ENCODE measurements at regions not wholly inside any gene's neighbourhood (a gene's known extent, or its start where the extent isn't known, plus 50 kb on each side); places are given as distances from the start of the nearest gene placed in this dataset.

DNA sequence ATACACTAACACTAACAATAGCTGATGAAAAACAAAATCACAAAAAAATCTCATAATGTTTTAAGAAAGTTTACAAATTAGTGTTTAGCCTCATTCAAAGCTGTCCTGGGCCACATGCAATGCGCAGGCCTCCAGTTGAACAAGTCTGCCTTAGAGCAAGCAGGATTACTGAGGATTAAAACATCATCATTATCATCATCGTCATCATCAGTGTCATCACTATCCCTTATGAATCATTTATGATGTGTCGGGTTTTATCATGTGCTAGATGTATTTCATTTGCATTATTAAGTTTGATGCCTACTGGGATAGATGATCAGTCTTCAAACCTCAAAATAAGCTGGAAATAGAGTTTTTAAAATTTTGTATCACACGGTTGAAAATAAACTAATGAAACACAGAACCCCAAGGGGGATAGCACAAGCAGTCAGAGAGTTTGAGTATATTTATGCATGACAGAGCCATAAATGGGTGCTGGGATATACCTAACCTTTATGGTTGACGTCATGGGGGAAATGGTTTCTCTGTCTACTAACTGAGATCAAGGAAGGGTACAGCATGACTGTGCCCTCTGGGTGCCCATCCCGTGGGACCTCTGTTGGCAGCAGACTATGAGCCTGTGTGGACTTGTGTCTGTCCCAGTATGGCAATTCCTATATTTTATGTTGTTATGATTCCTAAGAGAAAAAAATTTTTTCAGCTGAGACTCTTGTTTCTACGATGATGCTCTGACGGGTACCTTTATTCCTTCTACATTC, 150.3 kb upstream of the ADRA1B start:
- DNase-seq, result peak; percentile 3

DNA sequence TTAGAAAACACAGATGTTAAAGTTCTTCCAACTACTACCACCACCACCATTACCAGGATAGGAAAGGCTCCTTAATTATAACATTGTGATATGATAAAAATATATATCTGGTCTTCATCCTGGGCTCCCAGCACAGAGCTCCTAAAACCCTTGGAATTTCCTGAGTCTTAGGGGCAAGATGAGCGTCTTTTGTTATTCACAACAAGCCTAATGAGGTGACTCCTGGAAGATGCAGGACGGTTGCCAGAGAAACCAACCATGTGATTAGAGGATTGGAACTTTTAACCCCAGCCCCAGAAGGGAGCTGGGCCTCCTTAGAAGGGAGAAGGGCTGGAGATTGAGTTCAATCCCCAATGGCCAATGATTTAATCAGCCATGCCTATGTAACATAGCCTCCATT, 148.0 kb upstream of the ADRA1B start:
- no peak for DNase-seq

DNA sequence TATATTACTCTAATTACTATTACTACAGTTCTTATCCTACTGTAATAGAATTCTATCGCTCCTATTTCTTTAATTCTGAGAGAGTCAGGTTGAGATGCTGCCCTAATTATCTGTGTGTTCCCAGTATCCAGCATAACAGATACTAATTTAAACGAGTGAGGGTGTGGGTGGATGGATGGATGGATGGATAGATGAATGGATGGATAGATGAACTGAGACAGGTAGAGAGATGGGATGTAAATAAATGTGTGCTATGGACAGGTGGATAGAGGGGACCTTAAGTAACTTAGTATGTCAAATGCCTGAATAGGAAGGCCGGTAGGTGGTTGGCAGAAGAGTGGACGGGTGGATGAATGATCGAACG, 143.6 kb upstream of the ADRA1B start:
- DNase-seq, result no peak

DNA sequence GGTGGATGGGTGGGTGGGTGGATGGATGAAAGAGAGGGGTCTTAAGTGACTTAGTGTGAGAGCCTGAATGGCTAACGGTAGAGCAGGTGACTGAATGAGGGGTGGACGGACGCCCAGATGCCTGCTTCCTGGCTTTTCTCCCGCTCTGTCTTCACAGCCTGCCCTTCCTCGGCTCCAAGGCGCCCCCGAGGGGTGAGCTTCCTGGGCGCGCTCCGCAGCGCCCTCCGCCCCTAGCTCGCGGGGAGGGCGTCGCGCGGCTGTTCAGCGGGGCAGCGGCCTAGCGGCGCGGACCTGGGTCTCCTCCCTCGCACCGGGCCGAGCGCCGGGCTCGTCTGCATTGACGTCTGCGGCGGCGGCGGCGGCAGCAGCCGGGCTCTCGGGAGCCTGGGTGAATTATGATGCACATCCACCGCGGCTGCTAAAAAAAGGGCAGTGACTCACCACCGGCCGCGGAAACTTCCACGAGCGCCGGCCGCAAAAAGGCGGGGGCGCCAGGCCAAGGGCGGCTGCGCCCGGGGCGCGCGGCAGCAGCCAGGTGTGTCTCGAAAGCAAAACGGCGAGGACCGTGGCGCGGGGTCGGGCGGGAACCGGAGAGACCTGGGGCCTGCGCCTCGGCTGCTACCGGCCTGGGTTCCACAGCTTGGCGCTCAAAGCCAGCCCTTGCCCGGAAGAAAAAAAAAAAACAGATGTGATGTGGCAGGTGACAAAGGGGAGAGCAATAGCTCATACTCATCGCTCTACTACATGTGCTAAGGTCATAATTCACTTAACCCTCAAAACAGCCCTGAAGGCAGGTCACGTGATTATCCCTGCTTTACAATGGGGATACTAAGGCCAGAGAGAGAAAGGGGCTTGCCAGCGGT, 143.0 kb upstream of the ADRA1B start:
- peak; percentile 72 for DNase-seq

DNA sequence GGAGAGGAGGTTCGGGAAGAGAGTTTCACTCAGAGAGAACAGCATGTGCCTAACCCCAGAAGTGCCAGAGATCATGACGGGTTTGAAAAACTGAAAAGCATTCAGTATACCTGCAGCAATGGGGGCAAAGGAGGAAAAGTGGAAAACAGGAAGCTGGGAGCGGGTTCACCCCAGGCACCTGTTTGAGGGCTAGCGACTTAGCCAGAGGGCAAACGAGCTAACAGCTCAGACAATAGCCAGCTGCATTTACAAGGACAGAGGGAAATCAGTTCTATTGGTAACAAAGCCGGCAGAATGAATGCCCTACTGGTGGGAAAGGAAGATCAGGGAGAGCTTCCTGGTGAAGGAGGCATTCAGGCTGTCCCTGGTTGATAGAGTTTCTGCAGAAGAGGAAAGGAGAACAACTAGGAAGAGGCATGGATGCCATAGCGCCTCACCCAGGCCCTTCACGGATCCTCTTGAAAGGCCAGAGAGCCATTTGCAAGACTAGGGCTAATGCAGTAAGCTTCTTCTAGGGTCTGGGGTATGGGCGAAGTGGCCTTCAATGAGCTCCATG, 141.7 kb upstream of the ADRA1B start:
- no peak for DNase-seq

DNA sequence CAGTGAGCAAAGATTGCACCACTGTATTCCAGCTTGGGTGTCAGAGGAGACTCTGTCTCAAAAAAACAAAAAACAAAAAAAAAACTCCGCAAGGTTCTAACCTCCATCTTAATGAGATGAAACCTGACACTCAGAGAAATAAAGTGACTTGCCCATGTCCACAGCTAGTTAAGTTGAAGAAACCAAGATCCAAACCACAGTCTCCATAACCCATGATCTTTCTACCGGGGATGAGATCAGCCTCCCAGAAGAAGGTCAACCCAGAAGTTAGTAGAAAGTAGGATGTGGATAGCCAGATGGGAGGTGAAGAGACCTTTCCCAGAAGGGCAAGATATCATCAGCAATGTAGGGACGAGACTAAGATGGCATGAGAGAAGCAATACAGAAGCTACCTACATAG, 140.4 kb upstream of the ADRA1B start:
- no peak for DNase-seq

DNA sequence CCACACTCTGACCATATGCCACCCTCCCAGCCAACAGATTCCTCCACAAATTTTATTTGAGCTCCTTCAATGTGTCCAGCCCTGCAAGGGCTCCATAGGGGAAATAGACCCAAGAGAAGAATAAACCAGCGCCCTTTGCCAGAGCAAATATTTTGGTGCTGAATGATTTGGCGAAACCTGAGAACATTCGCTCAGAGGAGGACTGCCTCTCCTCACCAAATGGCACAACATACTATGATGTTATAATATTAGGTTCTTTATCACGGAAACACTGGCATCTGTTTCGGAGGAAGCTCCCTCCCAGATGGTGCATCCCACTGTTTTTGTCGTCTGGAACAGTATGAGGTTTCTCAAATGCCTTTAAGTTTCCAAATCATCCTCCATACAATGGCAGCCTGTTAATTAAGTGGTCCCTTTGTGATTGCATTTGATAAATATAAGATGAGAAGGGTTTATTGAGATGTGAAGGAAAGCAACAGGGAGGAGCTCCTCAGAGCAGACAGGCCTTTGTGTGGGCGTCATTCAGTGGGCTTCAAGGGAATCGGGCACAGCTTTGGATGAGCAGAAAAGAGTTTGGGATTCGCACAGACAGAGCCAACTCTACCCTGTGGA, 139.1 kb upstream of the ADRA1B start:
- DNase-seq, result no peak

DNA sequence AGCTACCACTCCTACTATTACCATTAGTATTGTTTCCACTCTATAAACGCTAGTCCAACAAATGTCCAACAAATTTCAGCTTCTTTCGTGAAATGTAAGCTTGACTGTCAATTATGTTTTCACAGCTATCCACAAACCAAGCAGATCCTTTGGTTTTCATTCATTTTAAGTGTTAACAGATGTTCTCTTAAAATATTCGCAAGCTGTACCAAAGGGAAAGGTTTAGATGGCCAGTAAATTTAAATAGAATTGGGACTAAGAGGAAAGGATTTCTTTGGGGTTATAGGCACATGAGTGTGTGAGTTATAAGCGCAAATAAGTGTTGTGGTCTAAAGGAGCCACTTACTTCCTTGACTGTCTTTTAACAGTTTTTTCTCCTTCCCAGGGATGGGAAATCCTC, 136.8 kb upstream of the ADRA1B start:
- DNase-seq, result no peak

DNA sequence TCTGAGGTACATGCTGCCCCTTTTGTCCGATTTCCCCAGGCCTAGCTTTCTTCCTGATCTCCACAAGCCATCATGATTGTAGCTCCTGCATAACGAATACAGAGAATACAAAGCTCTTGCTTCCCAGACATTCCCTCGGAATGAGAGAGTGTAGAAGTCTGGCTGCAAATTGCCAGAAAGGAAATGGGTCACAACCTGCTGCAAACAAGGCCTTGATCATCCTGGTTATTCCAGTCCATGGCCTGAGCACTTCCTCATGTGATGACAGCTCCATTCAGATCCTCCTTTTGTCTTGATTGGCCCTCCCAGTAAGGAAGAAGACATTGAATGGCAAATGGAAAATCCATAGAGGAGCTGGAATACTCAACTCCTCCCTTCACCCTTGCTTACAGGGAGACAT, 136.0 kb upstream of the ADRA1B start:
- DNase-seq, result no peak

DNA sequence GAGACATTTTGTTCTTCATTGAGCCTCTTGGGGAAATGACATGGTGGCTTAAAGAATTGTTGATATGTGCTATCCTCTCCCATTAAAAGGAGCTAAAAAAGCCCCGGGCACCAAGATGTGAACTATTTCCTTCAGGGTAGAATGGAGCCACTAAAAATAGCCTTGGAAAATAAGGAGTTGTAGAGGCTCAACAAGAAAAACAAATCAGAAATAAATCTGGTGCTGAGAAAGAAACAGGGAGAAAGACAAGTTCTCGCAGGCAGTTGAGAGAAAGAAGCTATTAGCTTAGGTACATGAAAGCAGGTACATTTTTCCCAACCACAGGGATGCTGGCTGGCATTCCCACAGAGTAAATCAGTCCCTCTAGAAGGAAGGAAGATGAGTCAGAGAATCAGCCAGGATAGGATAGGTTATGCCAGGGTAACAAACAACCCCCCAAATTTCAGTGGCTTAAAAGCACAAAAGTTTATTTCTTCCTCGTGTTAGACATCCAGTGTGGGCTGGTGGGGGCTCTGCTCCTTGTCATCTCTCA, 134.6 kb upstream of the ADRA1B start:
- DNase-seq, result no peak

DNA sequence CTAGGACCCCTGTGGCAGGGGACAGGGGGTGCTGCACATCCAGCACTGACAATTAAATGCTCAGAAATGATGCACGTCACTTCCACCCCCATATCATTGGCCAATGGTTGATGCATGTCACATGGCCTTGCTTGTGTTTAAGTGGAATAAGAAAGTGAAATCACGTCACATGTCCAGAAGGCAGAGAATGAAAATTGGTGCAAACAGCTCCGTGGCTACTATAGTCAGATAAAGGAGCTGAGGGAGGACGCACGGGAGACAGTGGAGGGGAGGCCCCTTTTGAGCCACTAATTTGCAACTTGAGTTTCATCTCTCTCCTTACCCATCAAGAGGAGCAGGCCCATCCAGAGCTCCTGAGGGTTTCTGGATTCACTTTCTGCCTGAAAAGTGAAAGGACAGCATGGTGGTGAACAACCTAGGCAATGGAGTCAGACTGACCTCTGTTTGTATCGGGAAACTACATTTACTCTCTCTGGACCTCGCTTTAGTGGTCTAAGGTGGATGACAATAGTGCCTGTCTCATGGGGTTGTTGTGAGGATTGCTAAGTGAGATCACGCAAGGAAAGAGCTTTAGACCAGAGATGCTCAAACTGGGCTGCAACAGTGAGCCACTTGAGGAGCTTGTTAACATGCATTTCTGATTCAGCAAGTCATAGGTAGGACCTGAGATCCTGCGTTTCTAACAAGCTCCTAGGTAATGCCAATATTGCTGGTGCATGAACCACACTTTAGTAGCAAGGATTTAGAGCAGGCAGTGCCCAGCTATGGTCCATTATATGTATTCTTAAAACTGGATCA, 133.9 kb upstream of the ADRA1B start:
- DNase-seq, result no peak

DNA sequence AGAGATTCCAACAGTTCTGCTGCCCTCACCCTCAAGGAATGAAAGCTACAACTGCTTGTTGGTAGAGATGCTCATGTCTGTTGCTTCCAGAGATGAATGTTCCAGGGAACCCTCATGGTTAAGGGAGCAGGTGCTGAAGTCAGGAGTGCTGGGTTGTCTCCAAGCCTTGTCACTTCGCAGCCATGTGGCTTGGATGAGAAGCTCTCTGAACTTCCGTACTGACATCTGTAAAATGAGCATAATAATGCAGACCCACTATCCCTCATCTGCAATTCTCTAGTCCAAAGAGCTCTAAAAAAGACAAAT, 133.3 kb upstream of the ADRA1B start:
- no peak for DNase-seq

DNA sequence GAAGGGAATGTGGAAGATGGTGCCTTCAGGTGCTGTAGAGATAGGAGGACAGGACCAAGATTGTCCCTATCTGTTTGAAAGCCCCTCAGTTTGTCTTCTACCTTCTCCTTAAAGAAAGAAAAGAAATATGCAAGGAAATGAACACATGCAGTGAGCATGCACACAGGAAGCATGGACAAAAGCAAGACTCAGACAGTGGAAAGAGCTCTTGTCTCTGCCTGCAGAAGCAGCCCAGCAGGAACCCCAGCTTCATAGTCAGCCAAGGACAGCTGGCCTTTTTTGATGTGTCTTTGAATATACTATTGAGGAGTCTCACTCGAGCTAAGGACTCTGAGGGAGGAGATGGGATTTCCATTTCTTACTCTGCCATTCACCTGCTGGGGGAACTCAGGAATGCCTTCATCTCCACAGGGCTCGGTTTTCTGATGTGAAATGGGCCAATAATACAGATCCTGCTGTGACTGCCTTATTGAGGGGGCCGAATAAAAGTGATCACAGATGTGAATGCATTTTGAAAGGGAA, 132.5 kb upstream of the ADRA1B start:
- no peak for DNase-seq

DNA sequence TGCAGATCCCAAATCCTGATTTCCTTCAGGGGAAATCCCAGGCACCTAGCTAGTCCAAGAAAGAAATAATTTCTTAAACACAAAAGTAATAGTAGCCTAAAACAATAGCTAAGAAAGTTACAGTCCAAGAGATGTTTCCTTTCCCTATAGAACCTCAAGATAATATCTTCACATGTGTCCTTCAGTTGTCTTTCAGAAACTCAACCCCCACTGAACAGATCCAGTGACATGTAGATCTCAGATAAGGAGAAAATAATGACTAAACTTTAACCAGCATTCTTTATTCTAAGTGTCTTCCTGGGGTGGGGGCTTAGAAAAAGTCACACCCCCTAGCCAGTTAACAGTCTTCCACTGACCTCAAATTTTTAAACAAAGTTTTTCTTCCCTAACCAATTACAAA, 131.3 kb upstream of the ADRA1B start:
- no peak for DNase-seq

DNA sequence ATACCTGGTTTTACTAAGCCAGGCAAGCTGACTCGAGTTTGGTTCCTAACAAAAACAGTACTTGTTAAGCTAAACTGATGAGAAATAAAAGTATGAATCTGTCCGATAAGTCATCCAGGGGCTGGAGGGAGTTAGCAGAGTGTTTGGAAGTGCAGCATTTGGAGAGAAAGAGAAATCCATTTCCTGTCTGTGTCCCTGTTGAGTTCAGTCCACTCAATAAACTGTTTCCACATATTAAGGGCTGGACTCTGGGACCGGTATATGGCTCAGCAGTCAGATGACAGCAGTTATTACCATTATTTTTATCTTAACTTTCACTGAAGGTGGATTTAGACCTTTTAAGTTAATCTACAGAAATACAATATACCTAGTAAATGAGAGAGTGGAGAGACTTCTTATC, 130.6 kb upstream of the ADRA1B start:
- DNase-seq, result no peak

DNA sequence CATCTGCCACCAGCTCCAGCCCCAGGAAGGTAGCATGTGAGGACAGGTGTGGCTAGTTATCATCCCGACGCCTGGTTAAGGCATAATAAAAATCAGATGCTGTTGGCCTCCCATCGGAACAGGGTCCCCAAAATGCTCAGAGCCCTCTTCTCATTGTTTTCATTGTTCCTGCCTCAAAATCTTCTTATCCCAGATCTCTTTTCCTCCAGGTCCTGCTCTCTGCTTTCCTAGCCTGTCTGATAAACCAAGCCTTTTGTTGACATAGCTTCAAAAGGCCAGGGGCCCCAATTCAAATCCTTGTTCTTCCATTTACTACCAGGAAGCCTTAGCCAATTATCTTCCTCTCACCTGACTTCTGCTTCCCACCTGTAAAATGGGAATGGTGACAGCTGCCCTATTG, 130.1 kb upstream of the ADRA1B start:
- DNase-seq, result no peak

DNA sequence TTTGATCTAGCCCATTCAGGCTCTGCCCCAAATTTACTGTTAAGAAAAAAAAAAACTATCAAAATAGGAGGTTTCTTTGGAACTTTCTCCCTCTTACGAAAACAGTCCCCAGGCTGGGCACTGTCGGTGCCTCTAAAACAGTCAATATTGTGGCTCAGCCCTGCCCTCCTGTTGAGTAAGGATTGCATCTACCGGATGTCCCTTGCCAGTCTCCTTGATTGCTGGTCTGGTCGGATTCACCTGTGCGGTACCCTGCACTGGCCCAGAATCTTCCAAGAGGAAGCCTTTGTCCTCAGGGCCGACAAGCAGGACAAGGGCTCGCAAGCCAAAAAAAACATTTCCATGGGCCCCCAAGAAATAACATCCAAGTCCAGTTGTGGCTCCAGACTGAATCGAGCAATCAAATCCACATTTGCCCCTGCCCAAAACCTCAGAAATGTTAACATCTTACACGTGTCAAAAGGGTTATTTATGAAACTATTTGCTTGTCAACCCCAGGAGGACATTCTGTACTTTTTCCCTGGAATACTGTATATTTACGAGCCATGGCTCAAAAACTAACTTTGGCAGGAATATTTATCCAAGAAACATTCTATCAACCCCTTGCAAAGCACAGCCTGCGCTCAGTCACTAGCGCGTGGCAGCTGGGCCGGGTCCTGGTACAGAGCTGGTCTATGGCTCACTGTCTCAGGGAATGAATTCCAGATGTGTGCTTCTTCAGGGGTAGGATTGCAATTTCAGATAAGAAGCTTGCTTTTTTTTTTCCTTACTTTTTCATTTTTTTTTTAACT, 129.2 kb upstream of the ADRA1B start:
- no peak for DNase-seq

DNA sequence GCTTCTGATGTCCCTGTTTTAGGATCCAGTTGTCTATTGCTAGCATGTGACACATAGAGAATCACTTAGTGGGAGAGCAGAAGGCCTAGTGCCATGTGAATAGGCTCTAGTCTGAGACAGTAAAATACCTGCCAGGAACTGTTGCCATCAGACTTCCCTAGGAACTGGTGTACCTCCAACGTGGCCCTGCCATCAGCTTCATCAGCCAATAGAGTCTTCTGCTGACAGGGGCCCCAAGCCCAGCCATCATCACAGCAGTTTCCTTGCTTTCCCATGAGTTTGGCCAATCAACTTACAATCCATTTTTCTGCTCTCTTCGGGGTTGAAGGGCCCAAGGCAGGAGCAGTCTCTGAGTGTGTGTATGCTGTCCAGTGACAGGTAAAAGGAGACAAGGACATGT, 128.4 kb upstream of the ADRA1B start:
- DNase-seq, result no peak

DNA sequence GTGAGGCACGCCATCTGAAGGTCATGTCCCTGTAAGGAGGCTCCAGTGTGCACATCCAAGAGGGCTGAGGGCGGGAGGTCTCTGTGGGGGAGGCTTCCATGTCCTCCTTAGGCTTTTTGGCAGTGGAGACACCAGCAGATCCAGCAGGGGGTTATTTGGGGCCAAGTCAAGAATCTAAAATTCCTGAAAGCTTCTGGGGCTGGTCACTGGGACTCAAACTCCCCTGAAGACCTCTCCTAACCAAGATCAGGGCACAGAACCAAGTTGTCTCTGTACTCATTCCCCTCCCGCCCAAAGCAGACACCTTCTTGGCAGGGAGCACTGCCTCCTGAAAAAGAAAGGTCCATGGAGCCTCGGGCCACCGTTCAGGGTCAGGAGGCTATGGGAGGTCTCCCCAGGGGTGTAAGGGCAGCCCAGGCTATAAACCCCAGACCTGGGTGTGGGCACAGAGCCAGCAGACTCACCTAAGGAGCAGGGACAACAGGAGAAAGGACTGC, 127.4 kb upstream of the ADRA1B start:
- DNase-seq, result no peak

DNA sequence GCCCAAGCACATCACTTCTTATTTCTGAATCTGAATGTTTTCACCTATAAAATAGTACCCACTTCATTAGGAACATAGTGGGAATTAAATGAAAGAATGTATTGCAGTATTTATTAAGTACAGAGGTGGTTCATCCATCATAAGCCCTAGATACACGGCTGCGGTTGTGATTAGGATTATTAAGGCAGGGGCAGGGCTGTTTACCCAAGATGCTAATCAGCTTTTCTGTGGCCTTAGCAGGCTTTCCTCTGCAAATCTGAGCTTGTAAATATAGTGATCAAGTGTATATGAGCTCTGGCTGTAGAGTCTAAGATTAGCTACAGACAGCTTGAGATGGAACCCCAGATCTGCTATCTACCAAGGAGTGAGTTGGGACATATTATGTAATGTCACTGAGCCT, 124.1 kb upstream of the ADRA1B start:
- peak; percentile 95 for DNase-seq

DNA sequence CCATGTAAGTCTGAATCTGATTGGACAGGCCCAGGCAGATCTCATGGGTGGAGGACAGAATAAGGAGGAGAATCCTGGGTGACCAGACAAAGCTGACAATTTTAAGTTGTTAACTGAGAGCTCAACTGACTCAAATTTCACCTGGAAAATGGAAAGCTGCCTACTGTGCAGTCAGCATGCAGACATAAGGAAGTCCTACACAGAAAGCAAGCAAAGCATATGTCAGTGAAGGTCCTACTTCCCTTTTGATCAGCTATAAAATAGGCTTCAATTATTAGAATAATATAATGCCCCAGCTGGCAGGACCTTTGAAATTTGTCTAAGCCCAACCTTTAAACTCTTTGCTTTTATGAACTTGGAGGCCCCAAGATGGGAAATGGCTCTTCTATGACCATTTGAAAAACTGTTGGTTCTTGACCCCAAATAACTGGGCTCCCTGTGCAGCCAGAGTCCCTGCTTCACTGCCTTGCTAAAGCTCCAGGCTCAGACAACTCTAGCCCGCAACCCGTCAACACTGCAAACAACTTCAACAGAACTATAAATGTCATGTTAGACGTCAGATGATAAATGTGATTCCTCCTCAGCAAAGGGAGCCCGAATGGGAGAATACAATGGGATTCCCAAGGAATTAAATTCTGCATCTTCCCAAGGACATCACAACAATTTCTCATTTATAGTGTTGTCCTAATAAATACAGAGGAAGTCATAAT, 118.9 kb upstream of the ADRA1B start:
- DNase-seq, result no peak
